Left lung (tissue), 4 donors: ENCODE measurements at regions not wholly inside any gene's neighbourhood (a gene's known extent, or its start where the extent isn't known, plus 50 kb on each side); places are given as distances from the start of the nearest gene placed in this dataset.

Experiments
- ATAC-seq: fragments of 200-7000 bp; cut with Tn5 transposase; one replicate; pipeline ENCODE4 v1.9.1; 2020; ENCODE audit warnings: moderate library complexity
- DNase-seq, 4 donors: peaks; one replicate each; pipeline ENCODE4 v3.0.0-alpha.2; 2013 to 2020
- H3K27ac ChIP-seq, 2 donors: fragments of 200-600 bp; sonication (generic) in 1 of 2; one replicate each; pipeline versions ENCODE4 v1.5.0 to v1.8.0; 2020 to 2021
- H3K27me3 ChIP-seq, 2 donors: fragments of 200-600 bp; sonication (generic) in 1 of 2; one replicate each; pipeline versions ENCODE4 v1.5.0 to v1.8.0; 2020 to 2021
- H3K36me3 ChIP-seq, 2 donors: fragments of 200-600 bp; sonication (generic) in 1 of 2; one replicate each; pipeline versions ENCODE4 v1.5.0 to v1.8.0; 2020 to 2021
- H3K4me1 ChIP-seq, 2 donors: fragments of 200-600 bp; one replicate each; pipeline ENCODE4 v1.8.0; 2021
- H3K4me3 ChIP-seq, 2 donors: fragments of 200-600 bp; sonication (generic) in 1 of 2; one replicate each; pipeline versions ENCODE4 v1.5.0 to v1.8.0; 2020 to 2021; ENCODE audit warnings: mild to moderate bottlenecking in 1 of 2
- H3K9me3 ChIP-seq, 2 donors: fragments of 200-600 bp; sonication (generic) in 1 of 2; one replicate each; pipeline versions ENCODE4 v1.5.0 to v1.8.0; 2020 to 2021
- CTCF ChIP-seq, 2 donors: fragments of 200-600 bp; sonication (generic) in 1 of 2; IDR thresholded peaks; one replicate each; pipeline versions ENCODE4 v1.5.0 to v1.8.0; 2021; ENCODE audit warnings: antibody characterized with exemption in 2 of 2
- intact Hi-C, 2 donors: fragments of 100-400 bp; cut with DNase I; formaldehyde crosslinking; loops; one replicate each; pipeline versions ENCODE4 v1.11.2 to v1.14.2; 2022
- donor health status: DM: no; HTN: yes; CAD: no.
- donor health status: DM: no; HTN: no; CAD: no.

GRCh38 chr13:90105849-90106496 is 1241.5 kb upstream of the MIR17HG start:
- no peaks in the 10 kb centered on the region for H3K27me3 ChIP-seq
- H3K27ac ChIP-seq, result no peak overlapping the region
- H3K36me3 ChIP-seq, result no peaks in the 10 kb centered on the region
- H3K4me1 ChIP-seq, result no peaks in the 10 kb centered on the region
- no peak for ATAC-seq
- H3K4me3 ChIP-seq, result no peak overlapping the region
- no peak for TF ChIP-seq CTCF (IDR thresholded peaks at IDR 0.05)
- H3K9me3 ChIP-seq, result peaks cover 0 to 10% of the 10 kb centered on the region in 2 donors
- DNase-seq, result peak in 1 of 4 donors; percentile 5
- intact Hi-C loops, result no loop called here

- no peak for TF ChIP-seq CTCF (IDR thresholded peaks at IDR 0.05)
- ATAC-seq, result no peak
- no peaks in the 10 kb centered on the region for H3K4me1 ChIP-seq
- H3K36me3 ChIP-seq, result no peaks in the 10 kb centered on the region
- DNase-seq, result no peak
- no peaks in the 10 kb centered on the region for H3K27me3 ChIP-seq
- intact Hi-C loops, result no loop called here
- H3K9me3 ChIP-seq, result peaks cover 0 to 10% of the 10 kb centered on the region in 2 donors
- H3K4me3 ChIP-seq, result no peak overlapping the region
- H3K27ac ChIP-seq, result no peak overlapping the region
These were observed 1239.8 kb upstream of the MIR17HG start for GRCh38 chr13:90107661-90108060.

GRCh38 chr13:90108547-90108946 is 1238.9 kb upstream of the MIR17HG start:
- ATAC-seq, result no peak
- DNase-seq, result peak in 2 of 4 donors; percentile 39 to 42
- H3K4me1 ChIP-seq, result no peaks in the 10 kb centered on the region

GRCh38 chr13:90116121-90116520 is 1231.4 kb upstream of the MIR17HG start:
- no peaks in the 10 kb centered on the region for H3K4me1 ChIP-seq
- ATAC-seq (no peak), DNase-seq (peak in 2 of 4 donors; percentile 7 to 17)
- intact Hi-C loops, result no loop called here
- H3K36me3 ChIP-seq, result no peaks in the 10 kb centered on the region
- no peak overlapping the region for H3K4me3 ChIP-seq
- no peak overlapping the region for H3K27ac ChIP-seq
- no peak for TF ChIP-seq CTCF (IDR thresholded peaks at IDR 0.05)
- no peaks in the 10 kb centered on the region for H3K27me3 ChIP-seq
- H3K9me3 ChIP-seq, result no peaks in the 10 kb centered on the region

More at GRCh38 chr13:90108547-90108946, 1238.9 kb upstream of the MIR17HG start:
- H3K27ac ChIP-seq, result no peak overlapping the region
- H3K27me3 ChIP-seq, result no peaks in the 10 kb centered on the region
- TF ChIP-seq CTCF (IDR thresholded peaks at IDR 0.05), result no peak
- H3K36me3 ChIP-seq, result no peaks in the 10 kb centered on the region
- H3K9me3 ChIP-seq, result peaks cover 0 to 6% of the 10 kb centered on the region in 2 donors
- intact Hi-C loops, result no loop called here
- no peak overlapping the region for H3K4me3 ChIP-seq

GRCh38 chr13:90118467-90119071 is 1228.9 kb upstream of the MIR17HG start:
- Histone ChIP-seq H3K36me3 (no peaks in the 10 kb centered on the region), H3K4me3 (no peak overlapping the region), H3K27ac (no peak overlapping the region), H3K9me3 (no peaks in the 10 kb centered on the region), H3K4me1 (no peaks in the 10 kb centered on the region), H3K27me3 (no peaks in the 10 kb centered on the region)
- DNase-seq, result no peak
- ATAC-seq, result no peak
- no peak for TF ChIP-seq CTCF (IDR thresholded peaks at IDR 0.05)
- intact Hi-C loops, result no loop called here
